Activated CD4-positive, alpha-beta T cell treated with anti-CD3 and anti-CD28 coated beads, Interleukin-2, amount 50 U/mL, for 24 hours (primary cell): ENCODE measurements at regions not wholly inside any gene's neighbourhood (a gene's known extent, or its start where the extent isn't known, plus 50 kb on each side); places are given as distances from the start of the nearest gene placed in this dataset.
"Not testable (repeated sequence)": the region's sequence is repeated elsewhere in the genome, so short reads cannot be mapped to it uniquely, and the experiment has no call there.

Experiments
- DNase-seq, 2 donors: peaks; one replicate each; pipeline ENCODE4 v3.0.0-alpha.2; 2020; ENCODE audit warnings: low read depth in 1 of 2, low spot score in 1 of 2

DNA sequence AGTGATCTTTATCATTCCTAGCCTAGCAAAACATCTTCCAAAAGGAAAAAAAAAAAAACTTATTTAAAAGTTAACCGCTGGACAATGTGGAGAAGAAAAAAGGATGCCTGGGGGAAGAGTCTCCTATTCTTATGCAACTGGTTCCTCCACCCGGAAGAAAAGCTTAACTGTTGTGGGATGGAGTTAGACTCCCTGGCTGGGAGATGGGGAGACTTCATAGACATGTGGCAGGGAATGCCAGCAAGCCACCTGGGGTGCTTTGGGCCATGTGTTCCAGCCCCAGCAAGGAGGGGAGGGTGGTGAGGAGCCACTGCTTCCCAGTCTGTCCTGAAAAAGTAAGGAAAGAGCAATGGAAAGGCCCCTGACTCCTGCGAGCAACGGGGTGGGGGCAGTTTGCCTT is 119.4 kb upstream of the SPIN4 start:
- no peak for DNase-seq

DNA sequence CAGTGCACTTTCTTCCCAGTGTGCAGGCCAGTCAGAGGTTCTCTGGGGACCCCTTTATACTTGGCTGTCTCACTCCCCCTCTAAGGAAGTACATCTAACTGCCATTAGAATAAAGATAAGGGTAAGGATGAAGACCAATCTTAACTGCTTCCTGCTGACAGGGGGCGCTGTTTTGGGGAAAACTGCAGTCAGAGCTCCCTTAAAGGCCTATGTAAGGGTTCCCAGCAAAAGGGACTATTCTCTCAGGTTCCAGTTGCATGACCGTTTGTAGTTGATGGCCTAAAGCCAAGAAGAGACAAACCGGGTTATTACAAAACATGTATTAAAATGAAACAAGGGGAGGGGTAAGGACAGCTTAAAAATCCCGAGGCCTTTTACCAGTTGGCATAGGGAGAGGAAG is 115.6 kb upstream of the SPIN4 start:
- no peak for DNase-seq

DNA sequence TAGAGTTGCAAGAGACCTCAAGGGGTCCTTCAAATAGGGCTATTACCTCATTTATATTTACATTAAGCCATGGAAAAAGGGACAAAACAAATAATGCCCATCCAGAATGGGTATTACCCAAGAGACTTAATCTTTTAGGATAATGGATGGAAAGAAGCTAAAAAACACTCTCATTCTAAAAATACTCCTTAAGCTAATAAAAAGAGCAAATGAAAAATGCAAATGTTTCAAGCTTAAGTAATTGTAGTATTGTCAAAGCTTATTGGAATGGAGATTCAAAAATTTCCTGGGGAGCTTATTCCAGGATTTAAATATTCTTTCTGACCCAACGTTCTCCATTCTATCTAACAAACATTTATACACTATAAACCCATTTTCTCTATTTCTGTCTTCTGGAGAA is 107.8 kb upstream of the SPIN4 start:
- no peak for DNase-seq

DNA sequence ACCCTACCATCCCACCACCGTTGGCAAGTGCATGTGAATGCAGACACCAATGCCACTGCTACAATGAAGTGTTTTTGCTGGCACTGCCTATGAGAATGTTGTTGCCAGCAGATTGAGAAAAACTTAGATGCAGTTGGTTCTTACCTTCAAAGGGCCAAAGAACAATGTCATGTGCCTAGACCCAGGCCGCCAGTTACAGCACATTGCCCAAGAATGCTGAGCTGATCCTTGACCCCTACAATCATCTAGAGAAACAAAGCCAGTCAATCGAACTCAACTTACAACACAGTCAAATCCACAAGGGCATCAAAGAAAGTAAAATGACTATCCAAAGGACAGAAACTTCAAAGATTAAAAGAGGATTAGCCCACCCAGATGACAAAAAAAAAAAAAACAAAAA is 102.4 kb upstream of the SPIN4 start:
- no peak for DNase-seq

DNA sequence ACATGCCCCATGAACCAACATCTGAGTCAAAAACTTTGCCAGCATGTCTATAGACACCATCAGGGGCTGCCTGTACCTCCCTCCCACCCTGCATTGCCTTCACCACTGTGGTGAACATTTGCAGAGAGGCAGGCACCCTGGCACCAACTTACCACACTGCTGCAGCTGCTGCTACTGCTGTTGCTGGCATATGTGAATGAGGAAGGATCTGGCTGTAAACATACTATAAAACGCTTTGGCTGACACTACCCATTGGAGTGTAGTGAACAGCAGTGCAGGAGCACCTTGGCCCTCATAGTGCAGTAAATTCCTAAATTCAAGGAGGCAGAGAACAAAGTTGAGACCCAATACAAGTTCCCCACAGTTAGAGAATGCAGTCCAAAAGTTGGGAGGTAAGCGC is 90.6 kb upstream of the SPIN4 start:
- DNase-seq = no peak

DNA sequence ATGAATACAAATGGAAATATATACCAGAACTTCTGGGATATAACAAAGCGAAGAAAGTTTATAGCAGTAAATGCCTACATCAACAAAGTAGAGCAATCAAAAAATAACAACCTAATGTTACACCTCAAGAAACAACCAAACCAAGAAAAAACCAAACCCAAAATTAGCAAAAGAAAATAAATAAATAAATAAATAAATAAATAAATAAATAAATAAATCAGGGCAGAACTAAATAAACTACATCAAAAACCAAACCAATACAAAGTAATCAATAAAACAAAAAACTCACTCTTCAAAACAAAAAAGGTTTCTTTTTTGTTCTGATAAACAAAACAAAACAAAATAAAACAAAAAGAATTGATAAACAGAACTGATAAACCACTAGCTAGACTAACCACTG is 88.4 kb upstream of the SPIN4 start:
- no peak for DNase-seq

DNA sequence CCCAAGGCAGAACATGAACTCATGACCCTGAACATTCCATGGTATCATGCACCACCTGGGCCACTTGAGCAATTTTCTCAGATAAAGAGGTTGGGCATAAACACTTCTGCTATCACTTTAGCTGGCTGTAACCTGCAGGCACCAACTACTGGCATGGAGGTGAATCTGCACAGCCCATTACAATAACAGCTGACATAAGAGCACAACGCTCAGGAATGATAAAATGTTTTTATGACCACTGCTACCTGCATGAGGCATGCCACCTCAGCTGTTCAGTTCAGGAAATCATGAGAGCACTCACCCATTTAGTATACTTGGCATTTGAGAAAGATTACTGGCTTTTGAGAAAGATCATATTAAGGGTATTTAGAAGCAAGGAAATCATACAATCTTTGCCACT is 85.7 kb upstream of the SPIN4 start:
- no peak for DNase-seq

DNA sequence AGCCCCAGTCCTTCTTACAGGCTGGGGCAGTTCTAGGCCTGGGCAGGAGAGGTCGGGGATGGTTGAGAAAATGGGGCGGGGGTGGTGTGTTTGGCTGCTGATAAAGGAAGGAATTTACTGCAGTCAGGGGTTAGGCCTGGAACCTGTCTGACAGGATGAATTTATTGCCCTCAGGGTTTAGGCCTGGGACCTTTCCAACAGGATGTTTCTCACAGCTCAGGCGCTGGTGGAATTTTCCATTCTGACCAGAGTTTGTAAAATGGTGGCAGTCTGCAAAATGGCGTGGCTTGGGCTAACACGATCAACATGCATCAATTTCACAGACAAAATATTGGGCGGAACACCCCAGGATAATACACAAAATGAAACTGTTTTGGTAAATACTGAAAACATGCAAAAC is 83.5 kb upstream of the SPIN4 start:
- DNase-seq = no peak

DNA sequence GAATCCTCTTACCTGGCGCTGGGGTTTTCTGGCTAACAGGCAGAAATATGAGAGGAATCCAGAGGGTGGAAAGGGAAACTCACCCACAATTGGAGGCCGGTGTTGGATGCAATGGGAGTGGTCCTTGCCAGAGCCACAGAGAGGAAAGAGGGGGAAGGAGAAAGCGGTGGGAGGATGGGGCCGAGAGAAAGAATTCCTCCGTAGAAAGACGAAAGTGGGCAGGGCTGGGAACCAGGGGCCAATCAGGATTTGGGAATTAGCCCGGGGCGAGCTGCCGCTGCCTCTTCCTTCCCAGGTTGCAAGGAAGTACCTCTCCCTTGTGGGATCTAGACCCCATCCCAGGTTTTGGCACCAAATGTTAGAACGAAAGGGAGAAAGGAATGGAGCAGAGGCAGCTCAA is 83.1 kb upstream of the SPIN4 start:
- no peak for DNase-seq

DNA sequence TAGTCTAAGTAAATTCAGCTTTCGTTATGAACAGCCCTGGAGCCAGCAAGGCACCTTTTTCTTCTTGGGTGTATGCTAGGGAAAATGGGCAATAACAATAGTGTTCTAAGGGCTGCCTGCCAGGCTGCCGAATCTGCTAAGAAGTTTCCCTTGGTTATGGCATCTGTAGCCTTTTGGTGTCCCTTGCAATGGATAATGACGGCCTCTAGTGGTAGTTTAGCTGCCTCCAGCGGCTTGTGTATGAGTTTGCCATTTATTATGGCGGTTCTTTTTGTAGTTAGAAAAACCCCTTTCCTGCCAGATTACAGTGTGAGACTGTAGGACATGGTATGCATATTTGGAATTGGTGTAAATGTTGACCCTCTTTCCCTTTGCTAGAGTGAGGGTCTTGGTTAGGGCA is 78.9 kb upstream of the SPIN4 start:
- DNase-seq = no peak

DNA sequence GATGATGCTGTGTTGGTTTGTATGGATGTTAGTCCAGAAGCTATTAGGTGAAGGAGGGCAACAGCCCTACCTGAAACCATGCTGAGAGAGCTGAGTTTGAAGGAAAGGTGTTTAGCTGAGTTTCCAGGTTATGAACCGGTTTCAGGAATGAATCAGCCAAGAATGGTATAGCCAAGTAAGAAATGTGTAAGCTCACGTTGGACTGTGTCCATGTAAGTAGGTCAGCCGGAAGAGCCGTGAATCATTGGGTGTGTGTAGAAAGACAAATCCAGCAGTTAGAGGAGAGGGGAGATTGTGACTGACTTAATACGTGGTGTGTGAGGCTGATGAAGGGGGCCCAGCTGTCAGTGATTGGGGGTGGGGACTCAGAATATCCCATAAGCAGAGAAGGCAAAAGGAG is 77.2 kb upstream of the SPIN4 start:
- no peak for DNase-seq

DNA sequence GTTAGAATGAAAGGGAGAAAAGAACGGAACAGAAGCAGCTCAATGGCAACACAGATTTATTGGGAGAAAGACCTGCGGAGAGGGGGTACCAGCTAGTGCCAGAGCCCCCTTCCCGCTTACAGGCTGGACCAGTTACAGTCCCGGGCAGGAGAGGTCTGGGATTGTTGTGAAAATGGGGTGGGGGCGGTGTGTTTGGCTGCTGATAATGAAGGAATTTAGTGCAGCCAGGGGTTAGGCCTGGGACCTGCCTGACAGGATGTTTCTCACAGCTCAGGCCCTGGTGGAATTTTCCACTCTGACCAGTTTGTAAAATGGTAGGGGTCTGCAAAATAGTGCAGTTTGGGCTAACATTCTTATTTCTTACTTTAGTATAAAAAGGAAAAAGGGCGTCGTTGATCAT is 75.4 kb upstream of the SPIN4 start:
- DNase-seq = no peak

DNA sequence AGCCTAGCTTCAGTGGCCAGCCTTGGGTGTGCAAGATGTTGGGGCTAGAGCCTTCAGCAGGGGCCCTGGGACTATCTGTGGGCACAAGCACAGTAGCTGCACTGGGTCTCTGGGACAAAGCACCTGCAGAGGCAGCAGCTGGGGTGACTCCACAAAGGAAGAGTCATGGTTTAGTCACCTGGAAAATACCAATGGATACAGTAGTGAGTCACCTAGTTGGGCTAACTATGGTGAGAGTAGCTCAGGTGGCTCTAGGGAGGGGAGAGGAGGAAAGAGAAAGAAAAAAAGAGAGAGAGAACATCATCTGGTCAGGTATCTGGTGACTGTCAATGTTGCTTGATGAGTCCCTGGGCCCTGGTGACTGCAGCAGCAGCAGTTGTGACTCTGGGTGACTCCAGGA is 72.9 kb upstream of the SPIN4 start:
- no peak for DNase-seq

DNA sequence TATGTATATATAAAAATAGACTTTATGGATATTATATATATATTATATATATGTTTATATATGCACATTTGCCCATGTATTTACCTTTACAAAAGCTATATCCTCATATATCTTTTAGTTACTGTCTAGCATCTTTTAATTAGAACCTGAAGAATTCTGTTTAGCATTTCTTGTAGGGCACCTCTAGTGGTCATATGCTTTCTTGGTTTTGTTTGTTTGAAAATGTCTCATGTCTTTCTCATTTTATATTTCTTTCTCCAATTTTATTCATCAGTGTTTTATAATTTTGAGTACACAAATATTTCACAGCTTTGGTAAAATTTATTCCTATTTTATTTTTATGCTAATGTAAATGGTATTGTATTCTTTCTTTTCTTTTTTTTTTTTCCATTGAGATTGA is 70.3 kb upstream of the SPIN4 start:
- no peak for DNase-seq

DNA sequence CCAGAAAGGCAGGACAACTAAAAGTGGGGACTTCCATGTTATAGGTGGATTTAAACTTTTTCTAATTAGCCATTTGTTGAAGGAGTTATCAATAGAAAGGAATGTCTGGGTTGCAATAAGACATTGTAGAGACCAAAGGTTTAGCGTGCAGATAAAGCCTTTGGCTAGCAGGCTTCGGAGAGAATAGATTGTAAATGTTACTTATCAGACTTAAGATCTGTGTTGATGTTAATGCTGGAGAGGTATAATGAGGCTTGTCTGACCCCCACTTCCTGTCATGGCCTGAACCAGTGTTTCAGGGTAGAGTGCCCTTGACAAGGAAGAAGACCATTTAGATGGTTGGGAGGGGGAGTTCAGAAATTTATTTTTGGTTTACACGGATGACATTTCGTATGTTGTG is 67.1 kb upstream of the SPIN4 start:
- no peak for DNase-seq

DNA sequence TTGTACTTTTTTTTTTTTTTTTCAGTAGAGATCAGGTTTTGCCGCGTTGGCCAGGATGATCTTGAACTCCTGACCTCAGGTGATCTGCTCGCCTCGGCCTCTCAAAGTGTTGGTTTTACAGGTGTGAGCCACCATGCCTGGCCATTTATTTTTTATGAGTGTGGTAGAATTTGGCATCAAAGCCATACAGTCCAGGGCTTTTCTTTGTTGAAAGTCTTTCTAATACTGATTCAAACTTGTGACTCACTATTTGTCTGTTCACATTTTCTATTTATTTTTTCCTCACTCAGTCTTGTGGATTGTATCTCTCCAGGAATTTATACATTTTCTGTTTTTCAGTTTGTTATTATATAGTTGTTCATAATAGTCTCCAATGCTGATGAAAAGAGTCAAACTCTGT is 66.5 kb upstream of the SPIN4 start:
- DNase-seq = no peak

DNA sequence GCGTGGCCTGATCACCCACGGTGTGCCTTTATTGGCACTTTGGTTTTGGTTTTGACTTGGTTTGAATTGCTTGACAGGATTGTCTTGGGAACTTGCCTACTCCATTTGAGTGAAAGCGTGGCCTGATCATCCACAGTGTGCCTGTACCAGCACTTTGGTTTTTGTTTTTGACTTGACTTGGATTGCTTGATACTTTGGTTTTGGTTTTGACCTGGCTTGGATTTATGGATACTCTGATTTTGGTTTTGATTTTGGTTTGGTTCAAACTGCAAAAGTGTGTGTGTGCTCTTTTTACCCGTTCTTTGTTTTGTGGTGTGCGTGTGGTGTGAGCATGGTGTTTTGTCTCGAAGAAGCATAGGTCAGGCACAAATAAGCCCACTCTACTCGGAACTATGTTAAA is 58.8 kb upstream of the SPIN4 start:
- DNase-seq = not testable (repeated sequence)

DNA sequence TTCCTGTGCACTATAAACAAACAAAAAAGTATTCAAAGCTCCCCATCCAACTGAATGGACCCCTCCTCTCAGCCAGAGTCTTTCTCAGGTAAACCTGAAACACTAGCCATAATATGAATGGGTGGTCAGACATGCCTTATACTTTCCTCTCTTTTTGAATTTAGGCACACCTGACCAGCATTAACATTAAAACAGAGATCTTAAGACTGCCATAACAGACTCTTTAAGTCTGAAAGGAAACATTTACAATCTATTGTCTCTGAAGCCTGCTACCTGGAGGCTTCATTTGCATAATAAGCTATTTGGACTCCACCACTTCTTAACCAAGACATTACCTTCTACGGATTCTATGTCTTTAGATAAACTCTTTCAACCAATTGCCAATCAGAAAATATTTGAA is 56.9 kb upstream of the SPIN4 start:
- DNase-seq = no peak

DNA sequence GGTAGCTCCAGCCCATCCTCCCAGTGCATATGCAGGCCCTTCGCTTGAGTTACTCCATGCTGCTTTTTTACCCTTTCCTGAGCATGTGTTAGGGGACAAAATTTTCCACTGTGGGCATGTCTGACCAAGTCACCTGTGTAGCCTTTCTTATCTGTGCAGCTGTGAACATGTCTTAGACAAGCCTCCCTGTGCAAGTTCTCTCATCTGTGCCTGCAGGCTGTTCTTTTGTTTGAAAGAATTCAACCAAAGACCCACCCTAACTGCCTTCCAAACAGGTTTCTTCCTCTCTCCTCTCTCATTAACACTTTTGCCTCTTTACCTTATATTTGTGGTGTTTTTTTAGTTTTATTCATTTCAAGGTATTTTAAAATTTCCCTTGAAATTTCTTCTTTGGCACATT is 53.2 kb upstream of the SPIN4 start:
- DNase-seq = no peak

DNA sequence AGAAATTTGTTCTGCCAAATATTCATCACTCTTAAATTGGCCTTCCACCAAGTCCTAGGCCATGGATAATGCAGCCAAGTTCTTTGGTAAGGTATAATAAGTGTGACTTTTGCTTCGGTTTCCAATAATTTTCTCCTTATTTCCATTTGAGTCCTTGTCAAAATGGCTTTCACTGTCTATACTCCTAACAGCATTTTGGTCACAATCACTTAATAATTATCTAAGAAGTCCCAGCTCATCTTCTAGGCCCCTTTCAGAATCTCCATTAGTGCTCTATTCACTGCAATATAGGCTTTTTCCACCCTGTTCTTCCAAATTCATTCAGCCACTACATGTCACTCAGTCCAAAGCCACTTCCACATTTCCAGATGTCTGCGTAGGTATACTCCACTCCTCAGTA is 51.0 kb upstream of the SPIN4 start:
- no peak for DNase-seq
